Vagina (tissue), 2 donors: ENCODE measurements at regions not wholly inside any gene's neighbourhood (a gene's known extent, or its start where the extent isn't known, plus 50 kb on each side); places are given as distances from the start of the nearest gene placed in this dataset.

Experiments
- DNase-seq, 2 donors: peaks; one replicate each; pipeline ENCODE4 v3.0.0-alpha.2; 2017; ENCODE audit errors: extremely low spot score in 2 of 2
- H3K27ac ChIP-seq: fragments of 200-600 bp; sonication (generic); one replicate; pipeline ENCODE4 v1.5.1; 2019
- H3K27me3 ChIP-seq: fragments of 200-600 bp; sonication (generic); one replicate; pipeline ENCODE4 v1.5.1; 2019
- H3K36me3 ChIP-seq, 2 donors: fragments of 200-600 bp; sonication (generic); one replicate each; pipeline ENCODE4 v1.5.1; 2017 to 2019
- H3K4me1 ChIP-seq: fragments of 200-600 bp; sonication (generic); one replicate; pipeline ENCODE4 v1.5.1; 2019
- H3K4me3 ChIP-seq, 2 donors: fragments of 200-600 bp; sonication (generic); 1 replicate in 1 of 2; 2 replicates in 1 of 2; pipeline ENCODE4 v1.5.1; 2016 to 2019
- H3K9me3 ChIP-seq: fragments of 200-600 bp; sonication (generic); one replicate; pipeline ENCODE4 v1.5.1; 2019
- CTCF ChIP-seq, 3 experiments: fragments of 450-650 bp in 2 of 3; fragments of 200-600 bp in 1 of 3; sonication (generic) in 1 of 3; IDR thresholded peaks; one replicate each; pipeline ENCODE4 v1.5.1; 2017 to 2019; ENCODE audit warnings: antibody characterized with exemption in 3 of 3, mild to moderate bottlenecking in 2 of 3, moderate library complexity in 2 of 3
- POLR2A ChIP-seq, 2 donors: fragments of 450-650 bp; IDR thresholded peaks; one replicate each; pipeline ENCODE4 v1.6.1; 2017; ENCODE audit warnings: antibody characterized with exemption in 2 of 2, mild to moderate bottlenecking in 2 of 2, moderate library complexity in 2 of 2
- POLR2AphosphoS5 ChIP-seq, 2 donors: sonication (generic); formaldehyde crosslinking; IDR thresholded peaks; one replicate each; pipeline ENCODE4 v1.9.0; 2017; ENCODE audit warnings: antibody characterized with exemption in 2 of 2, mild to moderate bottlenecking in 2 of 2, low read depth in 1 of 2; ENCODE audit not compliant: insufficient read depth in 1 of 2
- intact Hi-C: fragments of 100-400 bp; cut with DNase I; formaldehyde crosslinking; loops from one replicate; pipeline ENCODE4 v1.15.1; 2023

- H3K9me3 ChIP-seq: no peaks in the 10 kb centered on the region
- no peak overlapping the region for H3K4me3 ChIP-seq
- no peak for DNase-seq
- TF ChIP-seq POLR2A (IDR thresholded peaks at IDR 0.05) (no peak), CTCF (IDR thresholded peaks at IDR 0.05) (no peak), POLR2AphosphoS5 (IDR thresholded peaks at IDR 0.05; ENCODE audit: insufficient read depth in 1 of 2, low read depth in 1 of 2) (no peak)
- no peak overlapping the region for H3K27ac ChIP-seq
- no peaks in the 10 kb centered on the region for H3K36me3 ChIP-seq
- intact Hi-C loops: no loop called here
- no peaks in the 10 kb centered on the region for H3K4me1 ChIP-seq
- H3K27me3 ChIP-seq: no peaks in the 10 kb centered on the region
Measured at GRCh38 chr10:20369863-20370736, 527.0 kb downstream of the NEBL start.

- Histone ChIP-seq H3K4me3 (no peak overlapping the region), H3K9me3 (no peaks in the 10 kb centered on the region), H3K36me3 (no peaks in the 10 kb centered on the region), H3K27ac (no peak overlapping the region), H3K4me1 (no peaks in the 10 kb centered on the region), H3K27me3 (no peaks in the 10 kb centered on the region)
- intact Hi-C loops: no loop called here
- no peak for DNase-seq
- TF ChIP-seq CTCF (IDR thresholded peaks at IDR 0.05): no peak
- no peak for TF ChIP-seq POLR2AphosphoS5 (IDR thresholded peaks at IDR 0.05; ENCODE audit: insufficient read depth in 1 of 2, low read depth in 1 of 2)
- TF ChIP-seq POLR2A (IDR thresholded peaks at IDR 0.05): no peak
Measured at GRCh38 chr10:20363684-20364083, 533.4 kb downstream of the NEBL start.

- H3K36me3 ChIP-seq: no peaks in the 10 kb centered on the region
- no peak overlapping the region for H3K27ac ChIP-seq
- no peaks in the 10 kb centered on the region for H3K27me3 ChIP-seq
- intact Hi-C loops: no loop called here
- no peaks in the 10 kb centered on the region for H3K4me1 ChIP-seq
- no peak for DNase-seq
- no peaks in the 10 kb centered on the region for H3K9me3 ChIP-seq
- TF ChIP-seq POLR2A (IDR thresholded peaks at IDR 0.05) (no peak), POLR2AphosphoS5 (IDR thresholded peaks at IDR 0.05; ENCODE audit: insufficient read depth in 1 of 2, low read depth in 1 of 2) (no peak), CTCF (IDR thresholded peaks at IDR 0.05) (no peak)
- H3K4me3 ChIP-seq: no peak overlapping the region
Measured at GRCh38 chr10:20355915-20356314, 539.7 kb downstream of the PLXDC2 start.

- Histone ChIP-seq H3K36me3 (no peaks in the 10 kb centered on the region), H3K27ac (no peak overlapping the region), H3K9me3 (no peaks in the 10 kb centered on the region), H3K4me1 (no peaks in the 10 kb centered on the region), H3K4me3 (no peak overlapping the region), H3K27me3 (no peaks in the 10 kb centered on the region)
- TF ChIP-seq POLR2AphosphoS5 (IDR thresholded peaks at IDR 0.05; ENCODE audit: insufficient read depth in 1 of 2, low read depth in 1 of 2): no peak
- no peak for TF ChIP-seq POLR2A (IDR thresholded peaks at IDR 0.05)
- TF ChIP-seq CTCF (IDR thresholded peaks at IDR 0.05): no peak
- intact Hi-C loops: no loop called here
- DNase-seq: no peak
Measured at GRCh38 chr10:20355011-20355410, 538.8 kb downstream of the PLXDC2 start.

- Histone ChIP-seq H3K27ac (no peak overlapping the region), H3K9me3 (no peaks in the 10 kb centered on the region), H3K36me3 (no peaks in the 10 kb centered on the region), H3K4me1 (no peaks in the 10 kb centered on the region), H3K4me3 (no peak overlapping the region), H3K27me3 (no peaks in the 10 kb centered on the region)
- no peak for DNase-seq
- intact Hi-C loops: no loop called here
- TF ChIP-seq POLR2AphosphoS5 (IDR thresholded peaks at IDR 0.05; ENCODE audit: insufficient read depth in 1 of 2, low read depth in 1 of 2) (no peak), POLR2A (IDR thresholded peaks at IDR 0.05) (no peak), CTCF (IDR thresholded peaks at IDR 0.05) (no peak)
Measured at GRCh38 chr10:20354166-20354565, 537.9 kb downstream of the PLXDC2 start.
